Right ventricle myocardium inferior (tissue), 1 donor: ENCODE measurements at regions not wholly inside any gene's neighbourhood (a gene's known extent, or its start where the extent isn't known, plus 50 kb on each side); places are given as distances from the start of the nearest gene placed in this dataset.

Experiments used
- ATAC-seq: fragments of 200-7000 bp; cut with Tn5 transposase; one replicate; pipeline ENCODE4 v1.9.1; 2020; ENCODE audit warnings: mild to moderate bottlenecking, moderate library complexity
- DNase-seq: peaks from one replicate; pipeline ENCODE4 v3.0.0; 2021; ENCODE audit errors: missing footprints
- intact Hi-C: fragments of 100-400 bp; cut with DNase I; formaldehyde crosslinking; loops from one replicate; pipeline ENCODE4 v1.11.0; 2022
- donor health status: DM: no; HTN: yes; CAD: no; lungs with severe emphysema.

- DNase-seq (no peak), ATAC-seq (no peak)
- intact Hi-C loops: no loop called here
Measured at GRCh38 chr1:87783315-87783714, 454.6 kb downstream of the LMO4 start.

DNA sequence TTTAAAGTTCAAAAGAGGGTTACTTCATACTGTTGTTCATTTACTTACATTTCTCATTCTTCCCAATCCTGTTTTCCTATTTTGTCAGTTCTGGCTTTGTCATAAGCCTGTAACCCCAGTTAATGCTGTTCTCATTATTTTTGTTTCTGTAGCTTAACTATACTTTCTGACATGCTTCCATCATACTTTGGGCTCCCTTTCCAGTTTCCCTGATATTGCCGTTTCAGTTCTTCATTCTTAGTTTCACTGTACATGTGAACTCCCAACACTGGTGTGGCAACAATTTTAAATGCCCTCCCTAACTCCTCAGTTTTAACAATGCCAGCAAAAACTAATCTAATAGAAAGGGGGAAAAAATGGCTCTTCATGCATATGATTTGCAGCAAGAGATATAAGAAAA lies 456.7 kb downstream of the LMO4 start:
- intact Hi-C loops: no loop called here
- no peak for DNase-seq
- no peak for ATAC-seq

GRCh38 chr1:87786229-87786628 lies 457.5 kb downstream of the LMO4 start:
- intact Hi-C loops: no loop called here
- no peak for ATAC-seq

GRCh38 chr1:87786861-87787545 lies 458.3 kb downstream of the LMO4 start:
- intact Hi-C loops: no loop called here
- DNase-seq (no peak), ATAC-seq (no peak)

More at GRCh38 chr1:87786229-87786628, 457.5 kb downstream of the LMO4 start:
- no peak for DNase-seq

DNA sequence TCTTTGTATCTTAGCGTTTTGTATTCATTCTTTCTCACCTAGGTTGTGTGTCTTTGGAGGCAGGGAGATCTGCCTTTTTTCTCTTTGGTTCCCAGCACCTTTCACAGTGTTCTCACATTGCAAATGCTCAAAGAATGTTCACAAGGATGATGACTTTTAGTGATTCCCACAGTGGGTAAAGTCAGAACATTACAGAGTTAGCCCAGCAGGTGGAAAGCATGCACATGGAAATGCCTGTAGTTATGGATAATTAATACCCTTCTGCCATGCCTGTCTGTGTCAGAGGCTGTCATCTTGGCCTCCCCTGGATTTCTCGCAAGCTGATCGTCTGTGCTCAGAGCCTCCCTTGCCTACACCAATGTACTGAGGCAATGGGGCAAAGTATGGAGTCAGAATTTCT lies 458.9 kb downstream of the LMO4 start:
- ATAC-seq (no peak), DNase-seq (no peak)
- intact Hi-C loops: no loop called here

GRCh38 chr1:87790756-87791155 lies 462.1 kb downstream of the LMO4 start:
- ATAC-seq: no peak
- DNase-seq: no peak
- intact Hi-C loops: no loop called here

GRCh38 chr1:87791931-87792740 lies 463.5 kb downstream of the LMO4 start:
- intact Hi-C loops: no loop called here
- no peak for ATAC-seq
- no peak for DNase-seq

- no peak for DNase-seq
- no peak for ATAC-seq
- intact Hi-C loops: no loop called here
Measured at GRCh38 chr1:87794788-87795614, 466.3 kb downstream of the LMO4 start.

- intact Hi-C loops: no loop called here
- no peak for DNase-seq
- no peak for ATAC-seq
Measured at GRCh38 chr1:87795615-87796337, 467.1 kb downstream of the LMO4 start.

GRCh38 chr1:87796471-87796901 lies 467.8 kb downstream of the LMO4 start:
- ATAC-seq: no peak
- intact Hi-C loops: no loop called here
- no peak for DNase-seq

DNA sequence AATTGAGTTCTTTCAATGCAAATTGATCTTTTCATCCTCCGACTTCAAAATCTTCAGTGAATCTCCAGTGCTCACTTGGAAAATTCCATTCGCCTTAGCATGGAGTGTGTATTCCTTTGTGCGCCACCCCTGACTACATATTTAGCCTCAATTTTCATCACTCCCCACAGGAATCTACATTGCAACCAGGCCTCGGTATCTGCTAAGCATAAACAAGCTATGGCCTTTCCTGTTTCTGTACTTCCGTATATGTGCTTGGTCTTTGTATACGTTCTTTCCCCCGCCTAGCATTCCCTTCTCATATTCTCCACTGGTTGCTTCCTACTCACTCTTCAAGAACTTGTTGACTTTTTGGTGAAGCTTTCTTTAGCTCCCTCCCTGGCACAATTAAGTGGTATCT lies 470.8 kb downstream of the LMO4 start:
- DNase-seq: no peak
- intact Hi-C loops: no loop called here
- ATAC-seq: no peak

- DNase-seq (no peak), ATAC-seq (no peak)
- intact Hi-C loops: no loop called here
Measured at GRCh38 chr1:87800006-87800405, 471.3 kb downstream of the LMO4 start.

DNA sequence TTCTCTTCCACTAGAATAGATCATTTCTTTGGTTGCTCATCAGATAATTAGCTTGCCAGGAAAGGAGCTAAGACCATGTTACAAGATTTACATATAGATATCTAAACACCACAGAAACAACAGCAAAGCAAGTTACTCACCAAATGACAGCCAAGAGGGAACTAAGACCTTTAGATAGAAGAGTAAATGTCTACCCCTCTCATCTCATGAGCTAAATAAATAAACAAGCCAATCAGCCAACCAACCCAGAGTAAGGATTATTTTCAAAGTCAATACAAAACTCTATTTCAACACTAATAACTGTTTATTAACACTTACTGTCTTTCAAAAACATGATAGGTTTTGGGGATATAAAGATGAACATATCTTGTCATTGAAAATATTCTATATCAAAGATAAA lies 474.7 kb downstream of the LMO4 start:
- DNase-seq: no peak
- intact Hi-C loops: no loop called here
- ATAC-seq: no peak

GRCh38 chr1:87804128-87804527 lies 475.4 kb downstream of the LMO4 start:
- DNase-seq (no peak), ATAC-seq (no peak)
- intact Hi-C loops: no loop called here

DNA sequence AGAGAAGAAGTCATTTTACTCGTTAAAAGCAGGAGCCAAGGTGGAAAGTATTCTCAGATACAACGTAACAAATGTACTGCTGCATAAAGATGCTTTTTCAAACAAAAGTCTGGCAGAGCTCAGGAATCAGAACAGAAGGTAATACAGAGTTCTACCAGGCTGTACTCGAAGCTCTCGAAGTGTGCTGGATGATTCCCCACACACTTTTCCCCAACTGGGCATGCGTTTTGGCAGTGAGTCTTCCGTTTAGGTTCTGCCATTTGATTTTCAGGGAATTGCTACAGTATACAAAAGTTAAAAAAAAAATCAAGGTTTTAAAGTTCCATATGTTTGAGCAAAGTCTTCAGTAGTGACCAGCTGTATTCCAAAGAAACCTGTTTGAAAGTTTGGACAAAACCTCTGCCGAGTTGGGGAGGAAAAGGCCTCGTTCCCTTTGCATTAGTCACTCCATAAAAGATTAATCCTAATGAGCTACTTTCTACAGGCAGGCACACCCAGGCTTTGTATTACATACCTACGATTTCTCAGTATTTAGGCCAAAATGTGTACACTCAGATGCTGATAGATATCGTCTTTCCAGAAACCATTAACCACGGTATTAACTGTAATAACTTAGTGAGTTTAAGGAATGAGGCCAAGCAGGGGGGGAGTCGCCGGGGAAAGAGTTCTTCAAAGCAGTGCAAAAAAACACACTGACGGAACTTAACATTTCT lies 477.1 kb downstream of the LMO4 start:
- intact Hi-C loops: no loop called here
- DNase-seq (no peak), ATAC-seq (no peak)

- intact Hi-C loops: no loop called here
- DNase-seq (no peak), ATAC-seq (no peak)
Measured at GRCh38 chr1:87806379-87807094, 477.9 kb downstream of the LMO4 start.

DNA sequence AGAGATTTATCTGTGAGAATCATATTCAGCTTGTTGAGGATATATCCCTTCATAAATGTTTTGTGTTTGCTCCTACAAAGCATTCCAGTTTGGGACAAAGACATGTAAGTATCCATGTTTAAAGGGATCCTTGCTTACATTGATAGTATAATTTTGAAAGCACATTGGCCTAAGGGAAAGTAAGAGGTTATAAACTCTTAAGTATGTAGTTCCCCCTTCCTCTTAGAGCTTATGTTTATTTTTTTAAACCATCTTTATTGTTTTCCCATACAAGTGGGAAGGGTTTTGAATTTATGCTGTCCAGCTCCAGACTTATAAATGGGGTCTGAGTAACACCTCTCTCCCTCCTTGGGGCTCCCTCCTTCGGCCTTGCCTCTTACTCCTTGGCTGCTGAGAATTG lies 481.5 kb downstream of the LMO4 start:
- ATAC-seq (no peak), DNase-seq (no peak)
- intact Hi-C loops: no loop called here
